Hematopoietic multipotent progenitor cell treated with erythropoietin and hydrocortisone succinate and interleukin-3 and kit ligand, for 6 days (in vitro differentiated cells): ENCODE measurements at regions not wholly inside any gene's neighbourhood (a gene's known extent, or its start where the extent isn't known, plus 50 kb on each side); places are given as distances from the start of the nearest gene placed in this dataset.
A peak's percentile ranks its signal among the peaks of the same experiment; 100 is the strongest.
"Not testable (repeated sequence)": the region's sequence is repeated elsewhere in the genome, so short reads cannot be mapped to it uniquely, and the experiment has no call there.

Experiments used
- DNase-seq: peaks from one replicate; pipeline ENCODE4 v3.0.0-alpha.2; 2015

DNA sequence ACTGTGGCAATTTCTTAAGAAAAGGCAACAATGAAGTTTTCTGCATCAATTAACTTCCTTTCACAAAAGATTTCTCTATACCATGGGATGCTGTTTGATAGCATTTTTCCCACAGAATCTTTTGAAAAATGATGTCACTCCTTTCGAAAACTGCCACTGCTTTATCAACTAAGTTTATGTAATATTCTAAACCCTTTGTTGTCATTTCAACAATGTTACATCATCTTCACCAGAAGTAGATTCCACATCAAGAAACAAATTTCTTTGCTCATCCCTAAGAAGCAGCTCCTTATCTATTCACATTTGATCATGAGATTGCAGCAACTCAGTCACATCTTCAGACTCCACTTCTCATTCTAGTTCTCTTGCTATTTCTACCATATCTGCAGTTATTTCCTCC is 116.1 kb upstream of the KCND3 start:
- no peak for DNase-seq

DNA sequence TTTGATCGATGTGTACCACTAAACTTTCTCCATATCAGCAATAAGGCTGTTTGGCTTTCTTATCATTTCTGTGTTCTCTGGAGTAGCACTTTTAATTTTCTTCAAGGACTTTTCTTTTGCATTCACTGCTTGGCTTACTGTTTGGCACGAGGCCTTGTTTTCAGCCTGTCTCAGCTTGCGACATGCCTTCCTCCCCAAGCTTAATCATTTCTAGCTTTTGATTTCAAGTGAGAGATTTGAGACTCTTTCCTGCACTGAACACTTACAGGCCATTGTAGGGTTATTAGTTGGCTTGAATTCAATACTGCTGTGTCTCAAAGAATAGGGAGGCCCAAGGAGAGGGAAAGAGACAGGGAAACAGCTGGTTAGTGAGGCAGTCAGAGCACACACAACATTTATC is 120.6 kb upstream of the KCND3 start:
- DNase-seq, result no peak

GRCh38 chr1:112111734-112112133 is 122.3 kb upstream of the KCND3 start:
- DNase-seq, result no peak

GRCh38 chr1:112114540-112114939 is 125.1 kb upstream of the KCND3 start:
- no peak for DNase-seq

DNA sequence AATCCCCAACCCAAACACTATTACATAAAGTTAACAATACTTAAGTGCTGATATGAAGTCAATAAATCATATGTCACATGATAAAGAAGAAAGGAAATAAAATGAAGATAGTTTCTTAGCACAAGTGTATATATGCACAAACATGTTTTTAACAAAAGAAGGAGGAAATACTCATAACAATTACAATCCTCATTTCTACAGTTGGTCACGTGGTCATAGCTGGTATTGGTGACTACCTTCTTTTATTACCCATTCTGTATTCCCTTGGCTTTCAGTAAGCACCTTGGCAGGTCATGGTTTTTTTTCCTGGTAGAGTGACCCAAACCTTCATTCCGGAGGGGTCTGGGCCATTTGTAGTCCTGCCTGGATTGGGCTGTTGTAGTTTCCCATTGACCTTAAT is 137.1 kb upstream of the KCND3 start:
- no peak for DNase-seq

DNA sequence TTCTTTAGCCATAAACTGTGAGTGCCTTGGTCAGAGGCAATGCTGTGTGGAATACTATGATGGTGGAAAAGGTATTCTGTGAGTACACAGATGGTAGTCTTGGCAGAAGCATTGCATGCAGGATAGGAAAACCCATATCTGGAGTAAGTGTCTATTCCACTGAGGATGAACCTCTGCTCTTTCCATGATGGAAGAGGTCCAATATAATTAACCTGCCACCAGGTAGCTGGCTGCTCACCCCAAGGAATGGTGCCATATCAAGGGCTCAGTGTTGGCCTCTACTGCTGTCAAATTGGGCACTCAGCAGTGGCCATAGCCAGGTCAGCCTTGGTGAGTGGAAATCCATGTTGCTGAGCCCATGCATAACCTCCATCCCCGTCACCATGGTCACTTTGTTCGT is 138.1 kb upstream of the KCND3 start:
- not testable (repeated sequence) for DNase-seq

DNA sequence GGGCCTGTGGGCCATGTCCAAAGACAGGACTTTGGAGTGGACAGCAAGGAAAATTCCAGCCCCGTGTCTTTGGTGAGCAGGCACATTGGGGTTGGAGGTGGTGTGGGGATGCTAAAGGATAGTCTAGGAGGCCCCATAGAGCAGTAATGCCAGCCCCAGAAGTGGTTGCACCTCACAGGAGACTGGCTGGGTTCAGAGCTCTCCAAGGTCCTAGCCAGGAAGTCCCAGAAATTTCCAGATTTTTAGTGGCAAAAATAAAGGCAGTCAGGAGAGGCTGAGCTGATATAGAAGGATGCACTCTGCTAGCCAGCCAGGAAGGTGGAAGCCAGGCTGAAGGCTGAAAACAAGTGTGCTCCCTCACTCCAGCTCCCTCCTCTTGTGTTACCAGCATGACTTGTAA is 144.0 kb upstream of the KCND3 start:
- no peak for DNase-seq

DNA sequence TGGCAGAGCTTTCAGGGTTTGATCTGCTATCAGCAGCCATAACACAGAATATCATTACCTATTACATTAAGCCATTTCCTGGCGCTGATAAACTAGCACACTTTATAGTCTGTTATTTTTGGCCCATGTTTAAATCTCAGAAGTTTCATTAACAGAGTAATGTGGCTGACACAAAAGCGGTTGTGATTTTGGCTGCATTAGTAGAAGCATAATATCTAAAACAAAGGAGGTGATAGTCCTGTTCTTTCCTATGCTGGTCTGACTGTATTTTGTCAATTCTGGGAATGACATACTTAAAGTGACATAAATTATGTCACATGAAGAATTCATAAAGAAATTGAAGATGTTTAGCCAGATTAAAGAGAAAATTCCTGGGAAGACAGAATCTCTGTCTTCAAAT is 151.3 kb upstream of the KCND3 start:
- DNase-seq, result no peak

DNA sequence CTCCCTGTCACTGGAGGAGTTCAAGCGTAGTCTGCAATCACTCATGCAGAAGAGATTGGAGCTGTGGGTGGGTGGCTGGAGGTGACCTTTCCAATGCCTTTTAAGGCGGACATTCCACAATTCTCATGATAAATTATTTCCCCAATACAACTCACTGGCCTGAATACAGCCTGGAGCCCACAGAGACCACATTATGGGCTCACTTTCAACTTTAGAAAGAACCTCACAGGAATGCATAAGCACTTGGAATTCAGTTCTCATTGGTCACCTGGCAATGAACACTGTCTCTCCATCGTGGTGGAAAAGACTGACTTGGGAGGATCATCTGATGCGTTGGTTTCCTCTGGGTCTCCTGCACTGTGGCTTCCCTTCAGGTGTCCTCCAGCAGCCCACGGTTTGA is 151.8 kb upstream of the KCND3 start:
- DNase-seq, result no peak

- DNase-seq, result no peak
These were observed 152.5 kb upstream of the KCND3 start for GRCh38 chr1:112141923-112142322.

GRCh38 chr1:112143871-112144441 is 154.5 kb upstream of the KCND3 start:
- peak; percentile 29 for DNase-seq

DNA sequence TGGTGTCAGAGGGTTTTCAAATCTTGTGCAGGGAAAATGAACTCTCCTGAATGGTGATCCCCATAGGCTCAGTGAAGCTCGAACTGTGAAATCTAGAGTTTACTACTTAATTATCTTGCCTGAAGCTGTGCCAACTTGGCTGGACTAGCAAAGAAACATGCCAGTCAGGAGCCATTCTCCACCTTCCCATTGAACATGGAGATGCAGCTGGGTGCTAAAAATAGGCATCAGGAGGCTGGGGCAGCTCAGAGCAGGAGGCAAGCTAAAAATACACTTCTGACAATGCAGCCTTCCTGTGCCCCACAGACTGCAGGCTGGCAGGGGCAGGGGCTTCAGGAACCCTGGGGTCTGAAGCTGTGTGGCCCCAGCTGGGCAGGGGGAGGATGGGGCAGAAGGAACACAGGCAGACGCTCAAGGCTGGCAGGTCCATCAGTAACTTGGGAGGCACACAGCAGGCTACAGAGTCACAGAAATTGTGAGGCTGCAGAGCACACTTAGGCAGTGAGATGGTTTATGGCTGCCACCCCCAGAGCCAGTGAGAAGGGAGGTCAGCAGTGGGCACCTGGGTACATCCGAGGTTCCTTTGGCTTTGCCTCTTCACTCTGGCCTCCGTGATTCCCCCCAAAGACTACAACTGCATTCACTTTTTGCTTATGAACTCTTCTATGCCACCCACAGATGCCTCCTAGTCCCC is 155.4 kb upstream of the KCND3 start:
- no peak for DNase-seq

- no peak for DNase-seq
These were observed 156.8 kb upstream of the KCND3 start for GRCh38 chr1:112146201-112146715.

GRCh38 chr1:112160214-112160613 is 170.7 kb upstream of the KCND3 start:
- DNase-seq, result not testable (repeated sequence)

GRCh38 chr1:112165375-112165774 is 175.9 kb upstream of the KCND3 start:
- DNase-seq, result no peak

- DNase-seq, result no peak
These were observed 180.0 kb upstream of the KCND3 start for GRCh38 chr1:112169517-112169916.

- peak; percentile 75 for DNase-seq
These were observed 182.9 kb upstream of the KCND3 start for GRCh38 chr1:112172294-112172882.

DNA sequence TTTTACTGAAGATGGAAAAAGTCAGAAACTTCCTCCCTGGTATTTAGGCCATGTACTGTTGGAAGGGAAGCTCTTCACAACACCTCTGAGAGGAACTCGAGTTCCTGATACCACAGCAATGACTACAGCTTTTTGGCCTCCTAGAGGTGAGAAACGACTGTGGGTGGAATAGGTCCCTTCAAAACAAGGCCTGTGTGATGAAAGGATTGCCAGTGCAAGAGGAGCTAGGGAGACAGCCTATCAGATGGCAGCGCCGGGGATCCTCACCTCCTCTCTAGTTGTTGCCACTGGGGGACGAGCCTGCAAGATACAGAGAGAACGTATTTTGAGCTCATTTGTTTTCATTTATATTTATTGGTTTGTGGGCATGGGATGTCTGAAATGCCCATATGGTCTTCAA is 187.8 kb upstream of the KCND3 start:
- no peak for DNase-seq

GRCh38 chr1:112188611-112189010 is 199.1 kb upstream of the KCND3 start:
- DNase-seq, result no peak

DNA sequence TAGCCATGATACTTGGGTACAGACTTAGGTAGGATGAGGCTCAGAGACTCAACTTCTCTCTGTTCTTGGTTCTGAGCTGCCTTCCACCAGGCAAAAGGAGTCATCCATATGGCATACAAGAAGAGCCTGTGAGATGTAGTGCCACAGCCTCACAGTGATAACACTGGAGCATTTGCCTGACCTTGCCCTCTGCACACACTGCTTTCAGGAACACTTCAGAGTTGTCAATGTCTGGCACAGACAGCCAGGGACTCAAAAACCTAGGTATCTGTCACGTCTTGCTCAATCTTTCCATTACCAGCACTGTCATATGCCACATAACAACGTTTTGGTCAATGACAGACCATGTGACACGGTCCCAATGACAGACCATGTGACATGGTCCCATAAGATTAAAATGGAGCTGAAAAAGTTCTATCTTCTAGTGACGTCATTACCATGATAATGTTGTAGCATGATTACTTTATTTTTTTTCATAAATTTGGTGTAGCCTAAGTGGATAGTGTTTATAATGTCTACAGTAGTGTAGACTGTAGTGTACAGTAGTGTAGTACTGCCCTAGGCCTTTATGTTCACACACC is 199.9 kb upstream of the CTTNBP2NL start:
- DNase-seq, result no peak

GRCh38 chr1:112196731-112197130 is 199.3 kb upstream of the CTTNBP2NL start:
- no peak for DNase-seq

DNA sequence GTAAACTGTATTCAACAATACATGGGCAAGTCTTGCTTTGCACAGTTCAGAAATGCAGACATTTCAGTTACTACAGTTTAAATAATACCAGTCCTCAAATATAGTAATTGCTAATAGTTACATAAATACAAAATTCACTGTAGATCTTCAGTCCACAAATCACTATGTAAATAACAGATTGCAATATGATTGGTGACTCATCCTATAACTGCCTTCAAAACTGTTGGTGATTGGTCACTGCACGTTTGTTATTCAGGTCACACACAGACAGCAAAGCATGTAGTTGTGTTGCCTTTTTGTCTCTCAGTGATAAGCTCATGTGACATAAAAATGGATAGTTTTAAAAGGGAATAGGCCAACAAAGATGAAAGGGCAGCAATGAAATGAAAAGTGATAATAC is 186.5 kb upstream of the CTTNBP2NL start:
- no peak for DNase-seq

DNA sequence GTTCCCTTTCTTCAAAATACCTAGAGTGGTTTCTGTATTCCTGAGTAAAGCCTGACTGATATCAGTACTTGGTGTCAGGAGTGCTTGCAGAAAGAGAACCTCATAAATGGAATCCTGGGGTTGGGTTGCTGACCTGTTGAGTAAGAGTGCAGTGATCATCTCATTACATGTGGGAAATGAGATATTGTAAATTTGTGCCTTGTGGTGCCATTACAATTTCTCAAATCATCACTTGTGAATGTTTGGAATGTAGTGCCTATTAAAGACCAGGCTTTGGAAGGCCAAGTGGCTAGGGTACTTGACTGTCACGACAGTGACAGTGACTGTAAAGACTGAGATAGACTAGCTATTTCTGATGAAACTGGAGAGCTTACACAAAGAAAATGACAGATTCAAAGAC is 176.7 kb upstream of the CTTNBP2NL start:
- DNase-seq, result no peak

GRCh38 chr1:112230232-112230631 is 165.8 kb upstream of the CTTNBP2NL start:
- no peak for DNase-seq
